ENCODE measurements at regions not wholly inside any gene's neighbourhood (a gene's known extent, or its start where the extent isn't known, plus 50 kb on each side); places are given as distances from the start of the nearest gene placed in this dataset.

- H3K27me3 Mint-ChIP-seq: no peaks in the 10 kb centered on the region
- ATAC-seq (replicated peaks; ENCODE audit: extremely low read depth, poor library complexity, severe bottlenecking) (no peak), DNase-seq (ENCODE audit: low spot score in 2 of 2) (no peak)
- peaks cover 6% of the 10 kb centered on the region for H3K9me3 Mint-ChIP-seq
- H3K4me3 Mint-ChIP-seq: no peak overlapping the region
- no peak overlapping the region for H3K27ac Mint-ChIP-seq (ENCODE audit: low read depth)
- H3K36me3 Mint-ChIP-seq (ENCODE audit: insufficient read depth): no peaks in the 10 kb centered on the region
- H3K4me1 Mint-ChIP-seq: no peaks in the 10 kb centered on the region
Measured at GRCh38 chr3:59265566-59265965, 215.7 kb upstream of the CFAP20DC start.

GRCh38 chr3:59264366-59264765 is 214.5 kb upstream of the CFAP20DC start:
- H3K4me1 Mint-ChIP-seq: no peaks in the 10 kb centered on the region

DNA sequence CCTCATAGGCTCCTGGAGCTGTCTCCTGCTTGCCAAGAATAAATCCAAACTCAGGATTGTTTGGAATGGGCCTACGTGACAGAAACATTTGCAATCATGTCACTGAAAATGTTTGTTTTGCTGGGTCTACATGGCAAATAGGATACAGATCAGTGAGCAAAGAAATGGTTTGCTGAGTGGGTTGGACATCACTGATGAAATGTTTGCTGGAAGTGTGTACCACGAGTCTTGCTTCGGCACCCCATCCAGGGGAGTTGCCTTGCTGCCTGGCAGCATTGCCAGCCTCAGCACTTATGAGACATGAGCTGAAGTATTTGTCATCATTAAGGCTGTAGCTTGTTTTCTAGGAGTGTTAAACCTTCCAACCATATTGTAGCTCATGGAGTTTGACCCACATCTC is 213.3 kb upstream of the CFAP20DC start:
- Mint-ChIP-seq H3K27ac (ENCODE audit: low read depth) (no peak overlapping the region), H3K4me1 (no peaks in the 10 kb centered on the region), H3K4me3 (no peak overlapping the region), H3K36me3 (ENCODE audit: insufficient read depth) (no peaks in the 10 kb centered on the region), H3K27me3 (no peaks in the 10 kb centered on the region), H3K9me3 (peaks cover 6% of the 10 kb centered on the region)
- ATAC-seq (replicated peaks; ENCODE audit: extremely low read depth, poor library complexity, severe bottlenecking) (no peak), DNase-seq (ENCODE audit: low spot score in 2 of 2) (no peak)

More at GRCh38 chr3:59264366-59264765, 214.5 kb upstream of the CFAP20DC start:
- H3K4me3 Mint-ChIP-seq: no peak overlapping the region
- H3K27me3 Mint-ChIP-seq: no peaks in the 10 kb centered on the region
- no peak overlapping the region for H3K27ac Mint-ChIP-seq (ENCODE audit: low read depth)
- DNase-seq (ENCODE audit: low spot score in 2 of 2) (no peak), ATAC-seq (replicated peaks; ENCODE audit: extremely low read depth, poor library complexity, severe bottlenecking) (no peak)
- peaks cover 6% of the 10 kb centered on the region for H3K9me3 Mint-ChIP-seq
- no peaks in the 10 kb centered on the region for H3K36me3 Mint-ChIP-seq (ENCODE audit: insufficient read depth)

- DNase-seq (ENCODE audit: low spot score in 2 of 2): no peak
- Mint-ChIP-seq H3K9me3 (peaks cover 6% of the 10 kb centered on the region), H3K4me3 (no peak overlapping the region), H3K27me3 (no peaks in the 10 kb centered on the region), H3K27ac (ENCODE audit: low read depth) (no peak overlapping the region), H3K4me1 (no peaks in the 10 kb centered on the region), H3K36me3 (ENCODE audit: insufficient read depth) (no peaks in the 10 kb centered on the region)
- no peak for ATAC-seq (replicated peaks; ENCODE audit: extremely low read depth, poor library complexity, severe bottlenecking)
Measured at GRCh38 chr3:59262076-59262498, 212.3 kb upstream of the CFAP20DC start.

GRCh38 chr3:59261009-59261408 is 211.2 kb upstream of the CFAP20DC start:
- Mint-ChIP-seq H3K9me3 (peaks cover 6% of the 10 kb centered on the region), H3K27me3 (no peaks in the 10 kb centered on the region), H3K27ac (ENCODE audit: low read depth) (no peak overlapping the region), H3K36me3 (ENCODE audit: insufficient read depth) (no peaks in the 10 kb centered on the region), H3K4me3 (no peak overlapping the region), H3K4me1 (no peaks in the 10 kb centered on the region)
- ATAC-seq (replicated peaks; ENCODE audit: extremely low read depth, poor library complexity, severe bottlenecking) (no peak), DNase-seq (ENCODE audit: low spot score in 2 of 2) (no peak)

DNA sequence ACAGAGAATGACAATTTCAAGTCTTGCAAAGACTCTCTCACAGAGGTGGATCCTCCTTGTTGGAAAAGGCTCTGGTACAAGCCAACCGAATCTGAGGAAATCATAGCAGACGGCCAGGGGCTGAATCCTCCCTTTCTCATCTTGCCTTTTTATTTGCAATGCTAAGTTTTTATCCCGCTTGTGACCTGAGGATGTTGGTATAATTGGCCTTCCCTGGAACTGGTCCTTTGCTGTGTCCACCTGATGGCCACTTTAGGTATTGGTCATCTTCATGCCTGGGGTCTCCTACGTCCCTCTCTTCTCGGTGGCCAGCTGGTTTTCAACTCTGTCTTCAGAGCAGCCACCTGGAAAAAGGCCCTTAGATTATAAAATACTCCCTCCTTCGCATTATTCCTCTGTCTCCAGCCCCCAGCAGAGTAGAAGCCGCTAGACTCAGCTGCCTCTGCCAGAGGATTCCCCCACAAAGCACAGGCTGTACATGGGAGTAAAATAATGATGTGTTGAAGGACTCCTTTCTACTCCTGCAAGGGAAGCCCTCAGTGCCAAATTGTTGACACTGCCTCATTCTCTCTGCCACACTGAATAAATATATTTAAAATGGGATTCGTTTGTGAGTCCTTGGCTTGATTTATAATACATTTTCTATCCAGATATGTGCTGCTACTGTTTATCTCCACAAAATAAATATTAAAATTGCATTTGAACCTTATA is 208.9 kb upstream of the CFAP20DC start:
- H3K4me3 Mint-ChIP-seq: no peak overlapping the region
- no peaks in the 10 kb centered on the region for H3K36me3 Mint-ChIP-seq (ENCODE audit: insufficient read depth)
- H3K9me3 Mint-ChIP-seq: no peaks in the 10 kb centered on the region
- H3K4me1 Mint-ChIP-seq: no peaks in the 10 kb centered on the region
- ATAC-seq (replicated peaks; ENCODE audit: extremely low read depth, poor library complexity, severe bottlenecking) (no peak), DNase-seq (ENCODE audit: low spot score in 2 of 2) (no peak)
- no peaks in the 10 kb centered on the region for H3K27me3 Mint-ChIP-seq
- no peak overlapping the region for H3K27ac Mint-ChIP-seq (ENCODE audit: low read depth)

DNA sequence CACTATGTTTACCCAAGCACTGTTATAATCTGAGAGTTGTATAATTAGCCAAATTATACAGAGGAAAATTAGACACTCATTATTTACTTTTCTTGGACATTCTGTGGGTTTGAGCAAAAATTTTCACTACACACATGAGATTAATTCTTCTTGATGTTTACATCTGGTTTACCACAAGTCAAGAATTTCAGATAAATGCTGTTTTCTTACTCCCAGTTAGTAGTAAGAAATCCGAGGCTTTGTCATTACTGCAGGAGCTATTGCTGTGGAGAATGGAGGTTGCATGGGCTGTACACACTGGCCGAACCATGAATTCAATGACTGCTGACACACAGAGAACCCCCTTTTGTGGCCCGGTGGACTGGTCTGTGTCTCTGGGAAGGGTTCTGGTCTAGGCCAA is 207.7 kb upstream of the CFAP20DC start:
- DNase-seq (ENCODE audit: low spot score in 2 of 2): no peak
- Mint-ChIP-seq H3K9me3 (no peaks in the 10 kb centered on the region), H3K36me3 (ENCODE audit: insufficient read depth) (no peaks in the 10 kb centered on the region), H3K4me3 (no peak overlapping the region), H3K4me1 (no peaks in the 10 kb centered on the region), H3K27me3 (no peaks in the 10 kb centered on the region), H3K27ac (ENCODE audit: low read depth) (no peak overlapping the region)
- ATAC-seq (replicated peaks; ENCODE audit: extremely low read depth, poor library complexity, severe bottlenecking): no peak

DNA sequence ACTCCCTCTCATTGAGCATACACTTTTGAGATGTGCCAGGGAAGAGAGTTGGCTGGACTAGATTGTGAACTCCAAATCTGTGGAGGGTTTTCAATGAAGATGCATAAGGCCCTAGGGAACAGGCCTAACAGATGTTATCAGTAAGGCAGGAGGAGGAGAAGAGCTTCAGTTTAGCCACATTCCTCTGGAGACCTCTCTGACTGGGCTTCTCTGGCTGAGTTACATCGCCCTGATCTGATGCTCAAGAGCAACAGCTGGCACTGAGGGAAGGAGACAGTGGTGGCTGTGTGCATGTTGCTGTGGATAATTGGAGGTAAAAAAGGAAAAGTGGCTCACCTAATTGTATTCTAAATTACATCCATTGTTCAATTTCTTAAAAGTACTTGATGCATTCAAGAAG is 206.4 kb upstream of the CFAP20DC start:
- Mint-ChIP-seq H3K9me3 (no peaks in the 10 kb centered on the region), H3K36me3 (ENCODE audit: insufficient read depth) (no peaks in the 10 kb centered on the region), H3K27ac (ENCODE audit: low read depth) (no peak overlapping the region), H3K4me3 (no peak overlapping the region), H3K27me3 (no peaks in the 10 kb centered on the region), H3K4me1 (no peaks in the 10 kb centered on the region)
- DNase-seq (ENCODE audit: low spot score in 2 of 2) (no peak), ATAC-seq (replicated peaks; ENCODE audit: extremely low read depth, poor library complexity, severe bottlenecking) (no peak)

DNA sequence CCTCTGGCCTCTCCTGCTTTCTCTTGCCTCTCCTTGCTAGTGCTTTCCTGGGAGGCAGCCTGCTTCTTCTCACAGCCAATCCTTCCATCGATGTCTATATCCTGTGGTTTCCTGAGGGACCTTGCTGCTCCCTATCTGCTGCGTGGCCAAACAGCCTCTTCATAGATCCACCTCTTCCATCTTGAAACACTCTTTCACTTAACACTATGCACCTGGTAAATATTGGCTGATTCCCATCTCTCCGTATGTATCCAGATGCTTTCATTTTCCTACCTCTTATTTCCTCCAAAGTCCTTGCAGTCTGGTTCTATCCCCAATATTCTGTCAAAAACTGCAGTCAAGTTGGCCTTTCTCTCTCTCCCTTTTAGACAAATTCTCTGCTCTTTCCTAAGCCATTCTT is 205.2 kb upstream of the CFAP20DC start:
- H3K4me1 Mint-ChIP-seq: no peaks in the 10 kb centered on the region
- H3K4me3 Mint-ChIP-seq: no peak overlapping the region
- no peak for ATAC-seq (replicated peaks; ENCODE audit: extremely low read depth, poor library complexity, severe bottlenecking)
- DNase-seq (ENCODE audit: low spot score in 2 of 2): no peak
- H3K9me3 Mint-ChIP-seq: no peaks in the 10 kb centered on the region
- H3K27me3 Mint-ChIP-seq: no peaks in the 10 kb centered on the region
- no peaks in the 10 kb centered on the region for H3K36me3 Mint-ChIP-seq (ENCODE audit: insufficient read depth)
- no peak overlapping the region for H3K27ac Mint-ChIP-seq (ENCODE audit: low read depth)

DNA sequence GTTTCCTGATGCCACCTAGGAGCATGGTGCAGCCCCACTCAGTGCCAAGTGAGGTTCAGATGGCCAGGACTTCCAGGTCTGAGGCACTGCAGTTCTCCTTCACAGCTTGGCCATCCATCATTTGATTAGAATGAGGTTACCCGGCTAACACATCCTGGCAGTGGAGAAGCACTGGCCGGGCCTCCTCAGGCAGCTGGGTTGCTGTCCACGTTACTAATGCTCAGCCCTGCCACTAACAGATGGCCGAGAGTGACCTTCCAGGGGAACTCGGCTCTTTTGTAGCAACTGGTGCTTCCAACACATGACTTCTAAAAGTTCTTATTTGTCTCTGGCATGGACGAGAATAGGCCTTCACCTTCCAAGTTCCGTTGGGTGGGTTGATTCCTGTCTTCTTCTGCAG is 204.6 kb upstream of the CFAP20DC start:
- no peak for ATAC-seq (replicated peaks; ENCODE audit: extremely low read depth, poor library complexity, severe bottlenecking)

DNA sequence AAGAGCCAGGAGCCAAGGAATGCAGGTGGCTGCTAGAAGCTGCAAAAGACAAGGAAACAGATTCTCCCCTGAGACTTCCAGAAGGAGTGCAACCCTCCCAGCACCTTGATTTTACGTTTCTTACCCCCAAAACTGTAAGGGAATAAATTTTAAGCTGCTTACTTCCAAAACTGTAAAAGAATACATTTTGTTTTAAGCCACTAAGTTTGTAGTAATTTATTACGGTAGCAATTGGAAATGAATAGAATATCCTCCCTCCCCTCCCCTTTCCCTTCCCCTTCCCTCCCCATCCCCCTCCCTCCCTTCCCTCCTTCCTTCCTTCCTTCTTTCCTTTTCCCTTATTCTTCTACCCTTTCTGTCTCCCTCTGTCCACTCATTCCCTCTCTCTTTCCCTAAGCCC is 203.7 kb upstream of the CFAP20DC start:
- H3K27ac Mint-ChIP-seq (ENCODE audit: low read depth): no peak overlapping the region

More for the DNA sequence above, 204.6 kb upstream of the CFAP20DC start:
- no peak overlapping the region for H3K27ac Mint-ChIP-seq (ENCODE audit: low read depth)
- no peak for DNase-seq (ENCODE audit: low spot score in 2 of 2)
- H3K27me3 Mint-ChIP-seq: no peaks in the 10 kb centered on the region
- no peaks in the 10 kb centered on the region for H3K9me3 Mint-ChIP-seq
- no peaks in the 10 kb centered on the region for H3K4me1 Mint-ChIP-seq
- no peaks in the 10 kb centered on the region for H3K36me3 Mint-ChIP-seq (ENCODE audit: insufficient read depth)
- H3K4me3 Mint-ChIP-seq: no peak overlapping the region

DNA sequence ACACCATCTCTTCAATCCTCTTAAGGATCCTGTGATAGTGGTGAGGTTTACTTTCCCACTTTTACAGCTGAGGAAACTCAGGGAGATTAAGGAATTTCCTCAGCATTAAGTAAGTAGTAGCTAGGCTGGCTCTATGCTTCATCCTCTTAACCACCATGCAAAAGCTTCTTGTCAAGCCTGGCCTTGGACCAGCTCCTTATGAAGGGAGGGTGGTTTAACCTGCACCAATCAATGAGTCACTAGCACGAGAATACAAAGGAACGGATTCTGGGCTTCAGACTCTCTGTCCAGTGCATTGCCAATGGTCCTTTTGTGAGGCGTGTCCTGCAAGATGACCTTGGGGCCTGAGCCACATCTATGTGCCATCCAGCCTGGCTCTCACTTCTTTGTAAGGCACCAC is 202.0 kb upstream of the CFAP20DC start:
- no peak for ATAC-seq (replicated peaks; ENCODE audit: extremely low read depth, poor library complexity, severe bottlenecking)

More for the DNA sequence above, 203.7 kb upstream of the CFAP20DC start:
- DNase-seq (ENCODE audit: low spot score in 2 of 2) (no peak), ATAC-seq (replicated peaks; ENCODE audit: extremely low read depth, poor library complexity, severe bottlenecking) (no peak)
- no peaks in the 10 kb centered on the region for H3K36me3 Mint-ChIP-seq (ENCODE audit: insufficient read depth)
- no peaks in the 10 kb centered on the region for H3K4me1 Mint-ChIP-seq
- no peak overlapping the region for H3K4me3 Mint-ChIP-seq
- H3K27me3 Mint-ChIP-seq: no peaks in the 10 kb centered on the region
- no peaks in the 10 kb centered on the region for H3K9me3 Mint-ChIP-seq

GRCh38 chr3:59250600-59250999 is 200.8 kb upstream of the CFAP20DC start:
- no peaks in the 10 kb centered on the region for H3K36me3 Mint-ChIP-seq (ENCODE audit: insufficient read depth)
- no peaks in the 10 kb centered on the region for H3K9me3 Mint-ChIP-seq
- ATAC-seq (replicated peaks; ENCODE audit: extremely low read depth, poor library complexity, severe bottlenecking) (no peak), DNase-seq (ENCODE audit: low spot score in 2 of 2) (no peak)
- no peak overlapping the region for H3K27ac Mint-ChIP-seq (ENCODE audit: low read depth)
- no peak overlapping the region for H3K4me3 Mint-ChIP-seq
- H3K27me3 Mint-ChIP-seq: no peaks in the 10 kb centered on the region
- H3K4me1 Mint-ChIP-seq: no peaks in the 10 kb centered on the region

More for the DNA sequence above, 202.0 kb upstream of the CFAP20DC start:
- Mint-ChIP-seq H3K27ac (ENCODE audit: low read depth) (no peak overlapping the region), H3K9me3 (no peaks in the 10 kb centered on the region), H3K27me3 (no peaks in the 10 kb centered on the region), H3K4me3 (no peak overlapping the region), H3K36me3 (ENCODE audit: insufficient read depth) (no peaks in the 10 kb centered on the region), H3K4me1 (no peaks in the 10 kb centered on the region)
- no peak for DNase-seq (ENCODE audit: low spot score in 2 of 2)

Measured in central memory CD8-positive, alpha-beta T cell (primary cell).